NCI-H2196 treated with DMSO at 0.1 percent for 48 hours (cell line): ENCODE measurements at regions not wholly inside any gene's neighbourhood (a gene's known extent, or its start where the extent isn't known, plus 50 kb on each side); places are given as distances from the start of the nearest gene placed in this dataset.

ENCODE experiments used
- DNase-seq: peaks from one replicate; lab custom pipeline; 2025; ENCODE audit not compliant: unreplicated experiment; lab: John Stamatoyannopoulos, UW

- no peak for DNase-seq
Observed at GRCh38 chr17:65368341-65368740, 193.1 kb downstream of the AXIN2 start.

- DNase-seq, result no peak
Observed at GRCh38 chr17:65366102-65366844, 195.2 kb downstream of the AXIN2 start.

GRCh38 chr17:65365169-65365568, 196.3 kb downstream of the AXIN2 start:
- DNase-seq, result no peak

DNA sequence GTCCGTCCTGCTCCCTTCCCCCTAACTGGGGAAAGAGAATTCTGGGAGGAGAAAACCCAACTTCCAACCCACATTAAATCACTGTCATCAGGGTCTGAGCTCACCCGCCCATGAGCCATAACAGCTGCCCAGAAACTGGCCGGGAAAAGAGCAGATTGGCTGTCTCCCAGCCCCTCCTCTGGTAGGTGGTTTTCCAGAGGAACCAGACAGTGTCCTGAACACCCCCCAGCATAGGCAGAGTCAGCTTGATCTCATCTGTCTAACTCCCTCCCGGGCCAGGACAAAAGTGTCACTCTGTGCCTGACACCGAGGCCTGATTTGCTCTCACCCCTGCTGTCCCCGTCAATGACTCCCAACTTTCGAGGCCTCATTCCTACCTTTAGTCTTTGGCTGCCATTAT, 197.0 kb downstream of the AXIN2 start:
- DNase-seq, result no peak

DNA sequence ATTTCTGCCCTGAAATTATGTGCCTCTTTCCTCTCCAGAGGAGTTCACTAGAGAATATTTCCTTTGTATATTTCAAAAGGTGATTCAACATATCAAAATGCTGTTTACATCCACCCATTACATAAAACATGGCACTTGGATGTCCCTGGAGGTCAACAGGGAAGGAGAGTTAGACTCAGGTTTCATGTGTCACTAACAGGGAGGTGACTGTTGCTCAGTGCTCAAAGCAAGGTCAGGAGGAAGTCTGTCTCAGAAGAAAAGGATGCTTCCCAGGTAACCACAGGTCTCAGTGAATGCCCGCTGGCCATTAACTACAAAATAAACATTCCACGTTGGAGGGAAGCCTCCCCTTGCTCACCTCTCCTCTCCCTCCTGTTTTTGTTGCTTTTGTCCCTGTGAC, 198.6 kb downstream of the AXIN2 start:
- no peak for DNase-seq

- DNase-seq, result no peak
Observed at GRCh38 chr17:65360961-65361552, 200.4 kb downstream of the AXIN2 start.

- no peak for DNase-seq
Observed at GRCh38 chr17:65359016-65359415, 202.4 kb downstream of the AXIN2 start.

- no peak for DNase-seq
Observed at GRCh38 chr17:65356536-65356935, 204.9 kb downstream of the AXIN2 start.

DNA sequence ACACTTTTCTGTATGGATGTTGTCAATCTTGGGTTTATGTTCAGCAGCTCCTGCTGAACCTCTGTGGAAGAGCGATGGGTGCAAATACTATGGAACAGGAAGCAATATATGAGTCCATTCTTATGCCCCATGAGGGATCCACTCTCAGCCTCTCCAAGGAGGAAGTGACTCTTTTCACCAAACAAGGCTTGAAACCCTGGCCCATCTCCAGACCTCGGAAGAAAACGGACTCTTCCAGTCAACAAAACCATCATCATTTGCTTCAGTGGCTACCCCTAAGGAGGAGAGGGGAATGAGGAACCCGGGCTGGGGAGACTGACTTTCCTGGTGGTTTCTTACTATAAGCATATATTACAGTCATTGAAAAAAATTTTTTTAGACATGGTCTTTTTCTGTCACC, 206.2 kb downstream of the AXIN2 start:
- DNase-seq, result no peak

DNA sequence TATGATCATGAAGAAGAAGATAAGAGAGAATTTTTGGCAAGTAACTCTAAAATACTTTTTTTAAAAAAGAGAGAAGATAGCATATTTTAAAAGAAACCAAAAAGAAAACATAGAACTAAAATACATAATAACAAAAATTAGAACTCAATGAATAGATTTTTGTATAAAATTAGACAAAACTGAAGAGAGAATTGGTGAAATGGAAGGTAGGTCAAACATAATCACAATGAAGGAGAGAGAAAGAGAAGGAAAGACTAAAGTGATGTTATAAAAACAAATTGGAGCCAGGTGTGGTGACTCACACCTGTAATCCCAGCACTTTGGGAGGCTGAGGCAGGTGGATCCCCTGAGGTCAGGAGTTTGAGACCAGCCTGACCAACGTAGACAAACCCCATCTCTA, 211.5 kb downstream of the AXIN2 start:
- no peak for DNase-seq

DNA sequence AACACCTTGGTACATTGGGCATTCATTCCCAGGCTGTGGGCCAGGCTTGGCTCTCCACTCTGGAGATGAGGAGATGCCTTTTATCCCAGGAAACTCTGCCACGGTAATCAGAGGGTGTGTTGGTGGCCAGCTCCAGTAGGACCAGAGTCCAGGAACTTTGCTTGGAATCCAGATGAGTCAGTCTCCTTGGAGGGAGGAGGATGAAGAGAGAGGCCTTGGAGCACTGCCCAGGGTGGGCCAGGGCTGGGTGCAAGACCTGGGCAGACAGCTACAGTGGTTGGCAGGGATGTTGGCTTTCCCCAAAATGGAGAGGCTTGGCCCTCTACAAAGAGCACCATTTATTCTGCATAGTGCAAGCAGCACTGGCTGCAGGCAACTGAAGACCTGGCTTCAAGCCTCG, 209.0 kb downstream of the RGS9 start:
- no peak for DNase-seq

DNA sequence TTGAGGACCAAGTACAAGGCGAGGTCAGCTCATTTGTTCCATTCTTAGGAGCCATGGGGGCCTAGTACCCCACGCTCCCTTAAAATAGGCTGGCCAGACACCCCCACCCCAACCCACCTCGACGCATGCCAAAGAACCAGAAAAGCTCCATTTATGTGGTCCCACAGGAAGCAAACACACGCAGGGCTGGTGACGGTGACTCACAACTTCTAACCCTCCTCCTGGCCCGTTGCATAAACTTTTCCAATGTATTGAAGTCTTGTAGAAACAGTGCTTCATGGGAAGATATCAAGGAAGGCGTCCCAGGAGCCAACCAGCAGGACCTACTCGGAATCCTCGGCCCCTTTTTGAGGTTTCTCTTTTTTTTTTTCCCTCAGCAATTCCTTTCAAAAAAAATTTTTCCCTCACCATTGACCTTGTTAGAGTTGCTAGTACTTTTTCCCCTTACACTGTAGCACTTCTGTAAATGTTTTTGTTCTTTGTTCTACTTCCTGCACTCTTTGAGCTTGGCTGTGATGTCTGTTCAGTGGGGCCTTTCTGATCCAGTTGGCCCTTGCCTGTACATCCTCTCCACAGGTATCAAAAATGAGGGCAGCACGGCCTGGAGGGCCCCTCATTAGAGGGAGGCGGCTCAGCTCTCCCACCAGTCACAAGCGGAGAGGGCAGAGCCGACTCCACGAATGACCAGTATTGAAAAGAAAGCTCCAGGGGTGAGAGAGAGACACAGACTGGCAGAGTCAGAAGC, 208.3 kb downstream of the RGS9 start:
- DNase-seq, result no peak

GRCh38 chr17:65340401-65340800, 203.2 kb downstream of the RGS9 start:
- no peak for DNase-seq

DNA sequence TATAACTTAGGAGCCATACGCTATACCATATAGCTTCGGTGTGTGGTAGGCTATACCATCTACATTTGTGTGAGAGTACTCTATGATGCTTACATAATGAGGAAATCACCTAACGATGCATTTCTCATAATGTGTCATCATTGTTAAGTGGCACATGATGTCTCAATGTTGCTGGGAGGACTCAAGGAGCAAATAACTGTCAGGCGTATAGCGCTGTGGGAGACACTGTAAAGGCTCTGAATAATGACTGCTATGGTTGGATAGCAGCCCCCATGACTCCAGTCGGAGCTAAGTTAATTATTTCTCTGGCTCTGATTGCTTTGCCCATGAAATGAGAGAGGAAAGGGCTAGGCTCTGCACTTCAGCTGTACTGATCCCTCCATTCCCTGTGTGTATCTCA, 197.2 kb downstream of the RGS9 start:
- DNase-seq, result no peak

- DNase-seq, result no peak
Observed at GRCh38 chr17:65332779-65333178, 195.6 kb downstream of the RGS9 start.

- DNase-seq, result no peak
Observed at GRCh38 chr17:65332375-65332774, 195.2 kb downstream of the RGS9 start.

DNA sequence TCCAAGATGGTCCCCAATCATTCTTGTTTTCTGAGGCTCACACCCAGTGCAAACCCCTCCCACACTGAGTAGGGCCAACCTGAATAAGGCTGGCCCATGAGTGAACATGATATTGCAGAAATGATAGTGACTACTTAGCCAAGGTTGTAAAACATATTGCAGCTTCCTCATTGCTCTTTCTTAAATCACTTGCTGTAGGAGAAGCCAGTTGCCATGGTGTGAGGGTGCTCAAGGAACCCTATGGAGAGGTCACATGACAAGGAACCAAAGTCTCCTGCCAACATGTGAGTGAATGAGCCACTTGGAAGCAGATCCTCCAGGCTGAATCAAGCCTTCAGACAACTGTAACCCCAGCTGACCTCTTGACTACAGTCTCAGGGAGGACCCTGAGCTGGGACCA, 191.4 kb downstream of the RGS9 start:
- DNase-seq, result no peak

GRCh38 chr17:65324611-65325342, 187.6 kb downstream of the RGS9 start:
- no peak for DNase-seq

- peak; percentile 25 for DNase-seq
Observed at GRCh38 chr17:65323049-65323448, 185.9 kb downstream of the RGS9 start.

- no peak for DNase-seq
Observed at GRCh38 chr17:65320820-65321219, 183.7 kb downstream of the RGS9 start.

GRCh38 chr17:65314212-65314611, 177.0 kb downstream of the RGS9 start:
- DNase-seq, result no peak
